Neural progenitor cell (in vitro differentiated cells): ENCODE measurements at regions not wholly inside any gene's neighbourhood (a gene's known extent, or its start where the extent isn't known, plus 50 kb on each side); places are given as distances from the start of the nearest gene placed in this dataset.

Experiments
- CTCF ChIP-seq: fragments of 200-600 bp; sonication (generic); IDR thresholded peaks from 2 replicates; pipeline ENCODE4 v1.5.1; 2017; ENCODE audit warnings: antibody characterized with exemption, mild to moderate bottlenecking
- EZH2 ChIP-seq: fragments of 200-600 bp; sonication (generic); IDR thresholded peaks from 2 replicates; pipeline ENCODE4 v1.6.1; 2017; ENCODE audit warnings: antibody characterized with exemption, mild to moderate bottlenecking, moderate library complexity
- EZH2phosphoT487 ChIP-seq: fragments of 200-600 bp; sonication (generic); IDR thresholded peaks from 2 replicates; pipeline ENCODE4 v1.6.1; 2017; ENCODE audit warnings: antibody characterized with exemption

GRCh38 chr2:147046473-147046872 is 798.4 kb upstream of the ACVR2A start:
- TF ChIP-seq EZH2 (no peak), EZH2phosphoT487 (no peak), CTCF (no peak)
